Endodermal cell (in vitro differentiated cells): ENCODE measurements at regions not wholly inside any gene's neighbourhood (a gene's known extent, or its start where the extent isn't known, plus 50 kb on each side); places are given as distances from the start of the nearest gene placed in this dataset.

Experiments
- DNase-seq: peaks from one replicate; pipeline ENCODE4 v3.0.0-alpha.2; 2017
- H3K27ac ChIP-seq: 2 replicates; pipeline ENCODE4 v1.5.1; 2013; ENCODE audit warnings: mild to moderate bottlenecking, low read depth, low read length, moderate library complexity
- H3K27me3 ChIP-seq: 2 replicates; pipeline ENCODE4 v1.6.1; 2013; ENCODE audit warnings: mild to moderate bottlenecking, low read length, moderate library complexity; ENCODE audit not compliant: insufficient read depth, control insufficient read depth, poor library complexity, severe bottlenecking
- H3K36me3 ChIP-seq: 2 replicates; pipeline ENCODE4 v1.7.0; 2013; ENCODE audit warnings: mild to moderate bottlenecking, low read length, moderate library complexity; ENCODE audit not compliant: control insufficient read depth, insufficient read depth
- H3K4me1 ChIP-seq: one replicate; pipeline ENCODE4 v1.7.0; 2013; ENCODE audit warnings: low read length; ENCODE audit not compliant: control insufficient read depth, insufficient read depth
- H3K4me3 ChIP-seq: 2 replicates; pipeline ENCODE4 v1.5.1; 2013; ENCODE audit warnings: mild to moderate bottlenecking, low read length, moderate library complexity
- H3K9ac ChIP-seq: 2 replicates; pipeline ENCODE4 v1.6.1; 2013; ENCODE audit warnings: mild to moderate bottlenecking, low read length, moderate library complexity; ENCODE audit not compliant: poor library complexity, severe bottlenecking; ENCODE audit errors: extremely low read depth
- H3K9me3 ChIP-seq: 2 replicates; pipeline ENCODE4 v1.6.1; 2013; ENCODE audit warnings: mild to moderate bottlenecking, low read length, moderate library complexity; ENCODE audit not compliant: control insufficient read depth
- H3K27ac Mint-ChIP-seq: 2 replicates; pipeline ENCODE4 v1.8.0; 2020; ENCODE audit warnings: mixed read lengths
- H3K27me3 Mint-ChIP-seq: 2 replicates; pipeline ENCODE4 v1.8.0; 2021; ENCODE audit warnings: mild to moderate bottlenecking, mixed read lengths; ENCODE audit not compliant: insufficient read depth
- H3K36me3 Mint-ChIP-seq: 2 replicates; pipeline ENCODE4 v1.8.0; 2020; ENCODE audit warnings: low read depth, mixed read lengths
- H3K4me1 Mint-ChIP-seq: 2 replicates; pipeline ENCODE4 v1.8.0; 2020; ENCODE audit warnings: mixed read lengths
- H3K4me3 Mint-ChIP-seq: 2 replicates; pipeline ENCODE4 v1.8.0; 2020; ENCODE audit warnings: mild to moderate bottlenecking, moderate library complexity, mixed read lengths
- H3K9me3 Mint-ChIP-seq: 2 replicates; pipeline ENCODE4 v1.8.0; 2020; ENCODE audit warnings: mild to moderate bottlenecking, mixed read lengths
- WGBS, 2 experiments: methylation state at CpG; one replicate each; pipeline versions ENCODE4 v1.1.5 to v1.1.7; 2013; ENCODE audit warnings: missing lambda C conversion rate in 2 of 2, mixed read lengths in 1 of 2; ENCODE audit not compliant: insufficient coverage in 1 of 2, insufficient read length in 1 of 2; 5-methylcytosine and 5-hydroxymethylcytosine counted together
- TF ChIP-seq, protein P1 (sequence below): fragments of 200-600 bp; sonication (generic); conservative IDR thresholded peaks from 2 replicates; pipeline ENCODE4 v1.5.0; 2021; ENCODE audit warnings: antibody characterized with exemption, mild to moderate bottlenecking

DNA sequence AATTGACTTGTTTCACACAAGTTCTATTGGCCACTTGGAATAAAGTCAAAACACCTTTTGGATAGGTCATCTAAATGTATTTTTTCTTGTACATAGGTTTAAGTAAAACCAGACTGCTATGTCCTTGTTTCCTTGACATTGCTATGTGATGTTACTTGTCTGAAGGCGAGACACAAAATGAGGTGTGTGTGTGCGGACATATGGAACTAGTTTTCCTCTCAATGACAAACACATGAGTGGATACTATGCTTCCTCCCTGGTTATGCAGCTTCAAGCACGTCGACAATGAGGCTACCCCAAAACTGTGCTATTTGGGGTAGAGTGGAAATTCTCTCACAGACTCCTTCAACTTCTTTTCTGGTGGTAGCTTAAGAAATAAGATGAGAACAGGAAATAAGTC is 276.8 kb downstream of the GAS1 start:
- Mint-ChIP-seq H3K27me3 (no peaks in the 10 kb centered on the region), H3K4me1 (no peaks in the 10 kb centered on the region)

DNA sequence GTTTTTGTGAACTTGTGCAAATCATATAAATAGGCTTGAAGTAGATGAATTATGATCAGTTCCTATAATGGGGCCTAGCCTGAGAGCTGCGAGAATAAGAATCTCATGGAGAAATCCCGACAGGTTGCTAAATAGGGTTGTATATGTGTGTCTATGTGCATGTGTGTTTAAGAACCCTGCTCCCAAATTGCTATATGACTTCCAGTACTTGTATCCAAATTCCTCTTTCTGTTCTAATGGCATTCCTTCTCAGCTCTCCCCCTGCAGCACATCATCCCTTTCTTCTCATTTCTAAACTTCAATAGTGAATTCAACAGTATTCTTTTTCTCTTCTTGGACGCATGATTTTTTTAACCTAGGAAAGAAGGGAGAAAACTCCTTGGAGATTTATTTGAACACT is 277.2 kb downstream of the GAS1 start:
- Histone ChIP-seq H3K9ac (no peak overlapping the region), H3K27me3 (no peaks in the 10 kb centered on the region), H3K4me1 (no peaks in the 10 kb centered on the region), H3K4me3 (no peak overlapping the region), H3K36me3 (no peaks in the 10 kb centered on the region), H3K27ac (no peak overlapping the region), H3K9me3 (peaks cover 10% of the 10 kb centered on the region)
- no peak for DNase-seq
- TF ChIP-seq, protein P1, sequence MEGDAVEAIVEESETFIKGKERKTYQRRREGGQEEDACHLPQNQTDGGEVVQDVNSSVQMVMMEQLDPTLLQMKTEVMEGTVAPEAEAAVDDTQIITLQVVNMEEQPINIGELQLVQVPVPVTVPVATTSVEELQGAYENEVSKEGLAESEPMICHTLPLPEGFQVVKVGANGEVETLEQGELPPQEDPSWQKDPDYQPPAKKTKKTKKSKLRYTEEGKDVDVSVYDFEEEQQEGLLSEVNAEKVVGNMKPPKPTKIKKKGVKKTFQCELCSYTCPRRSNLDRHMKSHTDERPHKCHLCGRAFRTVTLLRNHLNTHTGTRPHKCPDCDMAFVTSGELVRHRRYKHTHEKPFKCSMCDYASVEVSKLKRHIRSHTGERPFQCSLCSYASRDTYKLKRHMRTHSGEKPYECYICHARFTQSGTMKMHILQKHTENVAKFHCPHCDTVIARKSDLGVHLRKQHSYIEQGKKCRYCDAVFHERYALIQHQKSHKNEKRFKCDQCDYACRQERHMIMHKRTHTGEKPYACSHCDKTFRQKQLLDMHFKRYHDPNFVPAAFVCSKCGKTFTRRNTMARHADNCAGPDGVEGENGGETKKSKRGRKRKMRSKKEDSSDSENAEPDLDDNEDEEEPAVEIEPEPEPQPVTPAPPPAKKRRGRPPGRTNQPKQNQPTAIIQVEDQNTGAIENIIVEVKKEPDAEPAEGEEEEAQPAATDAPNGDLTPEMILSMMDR: no peak
- Mint-ChIP-seq H3K27ac (no peak overlapping the region), H3K4me1 (no peaks in the 10 kb centered on the region), H3K27me3 (no peaks in the 10 kb centered on the region), H3K36me3 (no peaks in the 10 kb centered on the region), H3K9me3 (peaks cover 8% of the 10 kb centered on the region), H3K4me3 (no peak overlapping the region)
- 95% methylated on average over 2 of the region's 3 CpGs; no CpG with 5 or more reads in 1 of the 2 experiments for WGBS, 2 experiments

More for the DNA sequence above, 276.8 kb downstream of the GAS1 start:
- H3K4me3 ChIP-seq: no peak overlapping the region
- Mint-ChIP-seq H3K9me3 (peaks cover 8% of the 10 kb centered on the region), H3K4me3 (no peak overlapping the region), H3K36me3 (no peaks in the 10 kb centered on the region), H3K27ac (no peak overlapping the region)
- H3K27ac ChIP-seq: no peak overlapping the region
- peaks cover 10% of the 10 kb centered on the region for H3K9me3 ChIP-seq
- 92 to 100% methylated on average over 1 to 4 of the region's 4 CpGs for WGBS, 2 experiments
- H3K27me3 ChIP-seq: no peaks in the 10 kb centered on the region
- H3K36me3 ChIP-seq: no peaks in the 10 kb centered on the region
- TF ChIP-seq, protein P1: no peak
- no peaks in the 10 kb centered on the region for H3K4me1 ChIP-seq
- H3K9ac ChIP-seq: no peak overlapping the region
- DNase-seq: no peak

DNA sequence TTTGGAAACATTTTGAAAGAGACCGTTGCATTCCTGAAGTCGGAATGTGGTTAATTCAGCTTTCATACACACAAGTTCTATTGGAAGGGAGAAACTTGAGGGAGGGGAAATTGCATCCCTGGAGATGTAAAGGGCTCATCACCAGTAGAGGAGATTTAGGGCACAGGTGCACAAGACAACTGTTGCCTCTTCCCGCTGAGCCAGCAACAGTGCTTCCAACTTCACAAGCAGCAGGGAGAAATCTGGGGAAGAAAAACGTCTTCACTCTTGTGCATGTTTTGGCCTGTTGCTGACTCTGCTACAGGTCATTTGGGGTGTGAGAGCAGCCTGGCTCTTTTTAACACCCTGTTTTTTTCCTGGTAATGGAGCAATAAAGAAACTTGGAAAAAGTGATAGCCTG is 277.9 kb downstream of the GAS1 start:
- no peak overlapping the region for H3K27ac Mint-ChIP-seq
- H3K27me3 ChIP-seq: no peaks in the 10 kb centered on the region
- H3K4me1 Mint-ChIP-seq: no peaks in the 10 kb centered on the region
- DNase-seq: no peak
- H3K4me3 ChIP-seq: no peak overlapping the region
- H3K36me3 Mint-ChIP-seq: no peaks in the 10 kb centered on the region
- no peak overlapping the region for H3K9ac ChIP-seq
- no peak overlapping the region for H3K4me3 Mint-ChIP-seq
- H3K9me3 ChIP-seq: peaks cover 10% of the 10 kb centered on the region
- no peak overlapping the region for H3K27ac ChIP-seq
- no peaks in the 10 kb centered on the region for H3K36me3 ChIP-seq
- H3K9me3 Mint-ChIP-seq: peaks cover 8% of the 10 kb centered on the region
- H3K27me3 Mint-ChIP-seq: no peaks in the 10 kb centered on the region
- TF ChIP-seq, protein P1: no peak
- no peaks in the 10 kb centered on the region for H3K4me1 ChIP-seq
- 83 to 96% methylated on average over 4 of the region's 4 CpGs for WGBS, 2 experiments
